ENCODE measurements at regions not wholly inside any gene's neighbourhood (a gene's known extent, or its start where the extent isn't known, plus 50 kb on each side); places are given as distances from the start of the nearest gene placed in this dataset.

- peak; percentile 27 for DNase-seq
These were observed 120.8 kb upstream of the ZNF507 start for GRCh38 chr19:32224371-32225244.

DNA sequence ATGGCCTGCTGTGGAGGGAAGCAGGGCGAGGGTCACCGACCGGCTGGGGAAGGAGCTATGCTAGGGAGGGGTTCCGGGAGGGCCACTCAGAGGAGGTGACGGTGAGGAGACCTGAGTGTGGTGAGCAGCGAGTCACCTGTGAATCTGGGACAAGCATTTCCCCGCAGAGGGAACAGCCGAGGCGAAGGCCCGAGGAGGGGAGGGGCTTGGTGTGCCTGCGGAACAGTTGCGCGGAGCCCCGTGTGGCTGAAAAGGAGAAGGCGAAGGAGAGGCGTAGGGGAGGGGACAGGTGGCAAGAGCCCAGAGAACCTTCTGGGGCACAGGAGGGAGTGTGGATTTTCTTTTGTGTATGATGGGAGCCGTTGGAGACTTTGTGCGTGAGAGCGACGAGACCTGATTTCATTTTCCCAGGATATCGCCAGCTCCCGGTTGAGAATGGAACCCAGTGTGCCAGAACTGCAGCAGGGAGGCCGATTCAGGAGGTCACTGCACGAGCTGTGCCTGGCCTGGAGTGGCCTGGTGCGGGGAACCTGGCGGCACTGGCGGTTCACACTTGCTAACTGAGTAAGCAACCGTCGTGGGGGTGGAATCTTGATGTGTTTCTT lies 117.7 kb upstream of the ZNF507 start:
- DNase-seq, result no peak

GRCh38 chr19:32230441-32230840 lies 115.0 kb upstream of the ZNF507 start:
- DNase-seq, result no peak

DNA sequence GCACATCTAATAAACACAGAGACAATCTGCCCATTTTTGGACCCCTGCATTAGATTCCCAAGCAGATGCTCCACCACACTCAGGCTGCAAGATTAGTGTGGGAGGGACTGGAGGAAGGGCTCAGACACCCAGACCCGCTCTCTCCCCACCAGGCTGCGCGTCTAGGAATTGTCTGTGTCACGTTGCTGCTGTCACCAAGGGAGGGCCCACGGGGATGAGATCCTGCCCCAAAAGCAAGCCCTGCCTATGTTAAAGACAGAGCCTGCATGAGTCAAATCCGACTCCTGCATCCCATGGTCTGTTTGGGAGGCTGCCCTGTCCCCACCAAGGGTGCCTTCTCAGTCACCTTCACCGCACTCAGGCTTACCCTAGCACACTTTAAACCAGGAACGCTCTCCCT lies 114.4 kb upstream of the ZNF507 start:
- no peak for DNase-seq

DNA sequence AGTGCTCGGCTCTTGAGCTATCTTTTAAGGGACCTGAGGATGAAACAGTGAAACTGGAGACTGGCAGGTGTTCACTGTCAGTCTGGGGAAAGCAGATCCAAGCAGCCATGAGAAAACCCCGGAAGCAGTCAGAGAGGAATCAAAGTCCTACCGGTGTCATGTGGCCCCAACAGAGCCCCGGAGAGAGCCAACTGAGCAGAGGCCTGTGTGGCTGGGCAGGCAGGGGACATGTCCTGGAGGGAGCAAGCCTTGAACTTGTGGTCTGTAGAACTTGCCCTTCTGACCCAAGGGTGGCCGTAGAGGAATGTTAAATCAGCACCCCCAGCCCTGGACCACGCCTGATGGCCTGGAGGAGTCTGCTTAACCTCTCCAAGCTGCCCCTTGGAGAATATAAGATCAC lies 113.7 kb upstream of the ZNF507 start:
- DNase-seq, result no peak

DNA sequence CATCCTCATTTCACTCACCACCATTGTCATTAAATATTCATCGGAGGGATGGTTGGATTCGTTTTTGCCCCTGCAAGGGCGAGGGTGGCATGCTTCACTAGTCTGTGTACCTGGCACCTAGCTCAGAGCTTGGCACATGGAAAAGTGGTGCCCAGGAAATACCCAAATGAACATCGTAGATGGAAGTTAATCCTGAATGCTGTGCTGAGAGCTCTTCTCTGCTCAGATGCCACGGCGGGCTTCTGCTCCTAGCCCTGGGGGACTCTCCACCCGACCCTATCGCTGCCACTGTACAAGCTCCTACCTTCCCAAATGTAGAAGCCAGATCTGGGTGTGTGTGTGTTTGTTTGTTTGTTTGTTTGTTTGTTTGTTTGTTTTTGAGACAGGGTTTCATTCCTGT lies 113.0 kb upstream of the ZNF507 start:
- DNase-seq, result no peak

- no peak for DNase-seq
These were observed 112.3 kb upstream of the ZNF507 start for GRCh38 chr19:32233091-32233490.

GRCh38 chr19:32233885-32234284 lies 111.5 kb upstream of the ZNF507 start:
- no peak for DNase-seq

DNA sequence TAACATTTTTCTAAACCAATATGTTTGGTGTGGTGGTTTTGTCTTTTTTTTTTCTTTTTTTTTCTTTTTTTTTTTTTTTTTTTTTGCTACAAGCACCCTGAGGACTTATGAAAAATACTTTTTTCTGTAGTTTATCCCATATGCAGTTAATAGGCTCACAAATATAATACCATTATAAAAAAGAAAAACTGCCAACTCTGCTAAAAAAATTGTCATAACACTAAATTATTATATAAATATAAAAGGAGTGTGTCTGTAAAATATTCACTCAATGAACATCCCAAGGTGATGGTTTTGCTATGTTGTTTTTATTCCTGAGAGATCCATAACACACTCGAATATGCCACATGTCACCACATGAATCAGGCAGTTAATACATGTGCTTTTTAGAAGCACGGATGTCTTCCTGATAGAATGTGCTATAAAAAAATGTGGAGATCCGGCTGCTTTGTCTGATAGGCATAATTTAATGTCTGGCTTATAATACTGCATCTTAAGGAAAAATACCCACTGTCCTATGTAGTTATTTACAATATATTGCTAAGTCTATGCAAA lies 110.7 kb upstream of the ZNF507 start:
- DNase-seq, result no peak

DNA sequence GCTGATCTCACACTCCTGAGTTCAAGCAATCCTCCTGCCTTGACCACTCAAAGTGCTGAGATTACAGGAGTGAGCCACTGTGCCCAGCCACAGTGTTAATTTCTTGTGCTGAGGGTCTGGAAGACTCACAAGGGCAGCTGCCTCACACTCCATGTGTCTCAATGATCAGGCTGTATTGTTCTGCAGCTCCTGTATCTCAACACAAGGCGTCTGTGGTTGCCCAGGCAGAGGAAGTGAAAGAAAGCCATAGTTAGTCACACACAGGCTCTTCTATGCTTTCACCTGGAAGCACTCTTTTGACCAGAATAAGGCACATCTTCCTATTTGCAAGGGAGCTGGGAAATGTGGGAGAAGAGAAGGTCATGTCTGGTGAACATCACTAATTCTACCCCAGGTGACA lies 107.3 kb upstream of the ZNF507 start:
- no peak for DNase-seq

GRCh38 chr19:32240316-32240715 lies 105.1 kb upstream of the ZNF507 start:
- DNase-seq, result no peak

- DNase-seq, result no peak
These were observed 104.1 kb upstream of the ZNF507 start for GRCh38 chr19:32241306-32241705.

- no peak for DNase-seq
These were observed 103.3 kb upstream of the ZNF507 start for GRCh38 chr19:32241932-32242710.

DNA sequence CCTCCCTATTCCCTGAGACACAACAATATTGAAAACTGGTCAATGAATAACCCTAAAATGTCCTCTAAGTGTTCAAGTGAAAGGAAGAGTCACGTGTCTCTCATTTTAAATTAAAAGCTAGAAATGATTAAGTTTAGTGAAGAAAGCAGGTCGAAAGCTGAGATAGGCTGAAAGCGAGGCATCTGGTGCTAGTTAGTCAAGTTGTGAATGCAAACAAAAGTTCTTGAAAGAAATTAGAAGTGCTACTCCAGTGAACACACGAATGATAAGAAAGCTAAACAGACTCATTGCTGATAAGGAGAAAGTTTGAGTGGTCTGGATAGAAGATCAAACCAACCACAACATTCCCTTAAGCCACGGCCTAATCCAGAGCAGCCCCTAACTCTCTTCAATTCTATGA lies 99.4 kb upstream of the ZNF507 start:
- DNase-seq, result no peak

DNA sequence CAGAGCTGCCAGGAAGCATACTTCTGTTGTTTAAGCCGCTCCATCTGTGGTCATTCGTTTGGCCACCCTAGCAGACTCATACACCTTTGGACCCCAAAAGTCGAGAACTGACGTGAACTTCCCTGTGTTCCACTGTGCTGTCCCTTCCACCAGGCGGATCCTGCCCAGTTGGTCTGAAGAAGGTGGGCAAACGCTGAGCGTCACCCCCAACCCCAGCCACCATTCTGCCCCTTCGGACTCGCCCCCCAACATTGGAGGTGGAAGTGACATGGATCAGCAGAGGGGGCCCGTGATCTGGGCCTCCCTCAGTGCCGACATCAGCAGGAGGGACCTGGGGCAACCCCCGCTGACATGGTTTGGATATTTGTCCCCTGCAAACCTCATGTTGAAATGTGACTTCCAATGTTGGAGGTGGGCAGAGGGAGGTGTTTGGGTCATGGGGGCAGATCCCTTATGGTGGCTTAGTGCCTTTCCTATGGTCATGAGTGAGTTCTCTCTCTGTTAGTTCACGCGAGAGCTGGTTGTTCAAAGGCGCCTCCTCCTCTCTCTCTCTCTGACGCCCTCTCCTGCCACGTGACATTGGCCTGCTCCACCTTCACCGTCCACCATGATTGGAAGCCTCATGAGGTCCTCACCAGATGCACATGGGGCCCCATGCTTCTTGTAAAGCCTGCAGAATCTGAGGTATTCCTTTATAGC lies 93.6 kb upstream of the ZNF507 start:
- DNase-seq, result no peak

- no peak for DNase-seq
These were observed 93.1 kb upstream of the ZNF507 start for GRCh38 chr19:32252333-32252669.

DNA sequence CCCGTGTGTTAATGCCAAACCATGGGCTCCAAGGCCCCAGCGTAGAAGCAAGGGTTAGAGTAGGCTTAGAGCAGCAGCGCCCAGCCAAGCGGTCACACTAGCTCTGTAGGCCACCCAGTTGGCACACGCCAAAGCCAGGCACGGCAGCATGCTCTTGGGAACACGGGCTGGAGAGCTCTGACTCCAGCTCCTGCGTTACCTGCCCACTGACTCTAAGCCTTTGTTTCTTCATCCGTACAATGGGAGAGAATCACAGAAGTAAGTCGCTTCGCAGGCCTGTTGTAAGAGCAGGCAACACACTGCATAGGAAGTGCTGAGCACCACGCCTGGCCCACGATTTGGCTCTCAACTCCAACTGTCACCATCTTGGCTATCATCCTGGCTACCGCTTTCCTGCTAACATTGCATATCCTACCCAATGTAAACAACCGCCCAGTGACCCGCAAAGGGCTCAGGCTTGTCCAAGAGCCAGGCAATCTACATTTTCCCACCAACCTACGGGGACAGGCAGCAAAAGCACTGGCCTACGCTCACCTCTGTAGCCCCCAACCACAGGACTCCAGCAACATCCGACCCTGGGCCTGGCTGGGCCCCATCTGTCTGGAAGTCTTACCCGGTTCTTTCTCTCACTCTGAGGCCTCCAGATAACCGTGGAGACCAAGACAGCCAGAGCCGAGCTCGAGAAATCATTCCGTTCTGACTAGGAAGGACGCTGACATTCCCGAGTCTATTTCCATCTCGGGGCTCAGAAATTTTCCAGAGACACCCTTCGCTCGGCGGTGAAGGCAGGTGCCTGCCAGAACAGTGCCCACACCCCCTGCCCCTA lies 91.5 kb upstream of the ZNF507 start:
- DNase-seq, result no peak

DNA sequence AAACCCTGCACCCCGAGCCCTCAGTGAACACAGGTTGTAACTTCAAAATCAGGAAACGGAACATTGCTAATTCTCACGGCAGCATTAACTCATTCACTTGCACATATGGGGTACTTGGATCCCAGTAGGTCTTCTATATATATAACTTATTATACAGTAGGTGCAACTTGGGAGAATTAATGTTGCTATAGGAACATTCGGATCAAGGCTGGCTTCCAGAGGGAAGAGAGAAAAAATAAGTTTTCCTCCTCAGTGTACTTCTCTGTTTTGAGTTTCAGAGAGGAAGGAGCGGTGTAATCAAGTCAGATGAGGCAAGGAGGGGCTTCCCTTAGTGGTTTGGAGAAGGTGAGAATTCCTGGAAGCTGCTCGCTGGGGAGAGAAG lies 90.9 kb upstream of the ZNF507 start:
- no peak for DNase-seq

- DNase-seq, result no peak
These were observed 89.7 kb upstream of the ZNF507 start for GRCh38 chr19:32255536-32256295.

DNA sequence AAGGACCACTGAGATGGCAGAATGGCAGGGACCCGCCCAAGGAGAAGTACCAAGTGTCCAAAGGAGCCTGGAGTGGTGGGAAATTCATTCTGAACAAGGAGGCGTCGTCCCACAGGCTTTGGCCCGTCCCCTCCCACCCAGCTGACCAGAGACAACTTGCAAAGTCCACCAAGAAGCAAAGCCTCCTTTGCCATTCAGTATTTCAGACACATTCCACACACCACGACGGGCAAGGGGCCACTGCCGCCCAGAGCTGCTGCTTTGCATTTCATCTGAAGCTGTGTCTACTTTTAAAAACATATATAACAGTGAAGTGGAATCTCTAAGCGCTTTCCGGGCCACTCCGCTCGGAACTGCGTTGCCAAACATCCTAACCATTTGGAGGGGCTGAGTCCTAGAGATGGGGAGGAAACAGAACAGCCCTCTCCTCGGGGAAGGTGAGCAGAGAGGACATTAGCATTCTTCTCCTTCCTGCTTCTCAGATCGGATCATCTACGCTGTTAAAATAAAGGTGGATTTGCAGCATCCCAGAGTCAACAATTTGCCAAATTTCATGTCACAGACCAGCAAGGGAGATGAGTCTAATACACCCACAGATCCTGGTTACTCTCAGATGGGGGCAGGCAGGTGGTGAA lies 89.0 kb upstream of the ZNF507 start:
- no peak for DNase-seq

All from fibroblast of skin of abdomen (primary cell).